ENCODE measurements at regions not wholly inside any gene's neighbourhood (a gene's known extent, or its start where the extent isn't known, plus 50 kb on each side); places are given as distances from the start of the nearest gene placed in this dataset.

DNA sequence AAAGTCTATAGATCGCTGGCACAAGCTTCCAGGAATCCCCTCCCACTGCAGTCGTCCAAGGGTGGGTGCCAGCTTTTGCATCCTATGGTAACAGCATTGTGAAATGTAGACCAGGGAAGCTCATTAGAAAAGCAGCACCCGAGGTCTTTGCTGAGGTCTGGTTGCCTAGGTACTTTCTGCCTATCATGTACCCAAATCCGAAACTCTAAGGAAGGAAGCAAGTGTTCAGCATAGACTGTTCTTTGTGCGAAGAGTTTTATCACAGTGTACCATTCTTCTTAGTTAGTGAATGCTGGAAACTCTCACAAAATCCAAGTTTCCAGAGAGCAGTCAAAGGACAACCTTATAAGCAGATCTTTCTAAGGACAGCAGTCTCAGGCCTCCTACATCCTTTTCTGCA lies 1532.7 kb upstream of the TMEM132C start:
- no peak for FAIRE-seq

GRCh38 chr12:126734710-126735109 lies 1532.3 kb upstream of the TMEM132C start:
- FAIRE-seq = no peak

GRCh38 chr12:126741536-126742240 lies 1525.3 kb upstream of the TMEM132C start:
- FAIRE-seq = no peak

DNA sequence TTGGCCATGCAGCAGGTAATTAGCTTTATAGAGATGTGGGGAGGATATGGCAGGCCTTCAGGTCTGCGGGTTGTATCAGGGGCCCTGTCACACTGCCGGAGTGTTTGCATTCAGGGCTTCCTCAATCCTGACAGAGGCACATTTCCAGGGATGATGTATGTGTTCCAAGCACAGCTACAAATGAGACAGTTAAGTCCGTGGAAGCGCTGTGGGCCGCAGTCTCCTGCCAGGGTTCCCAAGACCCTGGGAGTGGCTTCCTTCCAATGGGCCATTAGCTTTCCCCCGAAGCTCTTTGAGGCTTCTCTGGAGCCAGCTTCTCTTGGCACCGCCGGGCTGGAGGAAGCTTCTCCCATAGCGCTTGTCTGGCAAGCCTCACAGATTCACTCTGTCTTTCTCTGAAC lies 1524.7 kb upstream of the TMEM132C start:
- no peak for FAIRE-seq

- FAIRE-seq = no peak
These were observed 1519.3 kb upstream of the TMEM132C start for GRCh38 chr12:126747530-126748149.

DNA sequence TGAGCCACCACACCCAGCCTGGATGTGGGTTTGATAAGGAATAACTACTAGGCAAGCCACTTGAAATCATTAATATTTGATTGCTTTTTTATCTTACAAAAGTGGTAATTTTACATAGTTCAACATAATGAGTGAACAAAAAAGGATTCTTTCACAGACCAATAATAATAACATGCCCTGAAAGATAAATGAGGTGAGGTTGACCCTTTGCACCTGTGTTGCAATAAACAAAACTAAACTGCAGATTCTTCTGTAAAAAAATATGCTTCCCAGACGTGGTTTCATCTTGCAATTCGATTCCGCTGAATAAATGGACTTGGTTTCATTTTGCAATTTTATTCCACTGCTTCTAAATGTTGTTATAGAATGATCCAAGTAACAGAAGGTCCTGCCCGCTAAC lies 1514.9 kb upstream of the TMEM132C start:
- FAIRE-seq = no peak

DNA sequence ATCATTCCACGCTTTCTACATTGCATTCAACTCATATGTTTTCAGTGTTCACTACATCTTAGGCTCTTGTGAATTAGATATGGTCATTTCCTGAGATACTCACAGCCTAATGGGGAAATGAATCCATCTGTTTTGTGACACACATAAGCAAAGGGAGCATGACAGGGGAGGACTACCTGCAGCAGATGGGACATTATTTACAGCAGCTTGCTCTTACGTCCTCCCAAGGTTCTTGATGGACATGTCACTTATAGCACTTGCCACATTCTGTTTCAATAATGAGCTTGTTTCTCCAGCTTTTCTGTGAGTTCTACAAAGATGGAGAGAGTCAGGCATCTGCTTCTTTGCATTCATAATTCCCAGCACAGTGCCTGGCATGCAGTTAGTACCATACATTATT lies 1509.6 kb upstream of the TMEM132C start:
- FAIRE-seq = no peak

DNA sequence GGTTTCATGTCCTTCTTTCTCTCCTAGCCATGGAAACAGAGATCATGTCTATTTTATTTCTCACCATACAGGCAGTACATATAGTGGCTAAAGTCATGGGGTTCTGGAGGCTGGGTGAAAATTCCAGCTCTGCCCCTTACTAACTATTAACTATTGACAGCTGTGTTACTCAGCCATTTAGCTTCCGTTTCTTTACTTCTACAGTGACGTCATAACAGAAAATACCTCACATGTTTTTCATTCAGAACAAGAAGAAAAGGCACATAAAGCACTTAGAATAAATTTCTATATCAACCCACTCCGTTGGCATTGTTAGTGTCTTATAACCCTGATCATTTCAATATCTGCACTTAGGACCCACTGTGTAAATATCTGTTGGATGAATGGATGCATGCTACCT lies 1506.9 kb upstream of the TMEM132C start:
- no peak for FAIRE-seq

- no peak for FAIRE-seq
These were observed 1505.5 kb upstream of the TMEM132C start for GRCh38 chr12:126761420-126761819.

- no peak for FAIRE-seq
These were observed 1504.8 kb upstream of the TMEM132C start for GRCh38 chr12:126762150-126762549.

DNA sequence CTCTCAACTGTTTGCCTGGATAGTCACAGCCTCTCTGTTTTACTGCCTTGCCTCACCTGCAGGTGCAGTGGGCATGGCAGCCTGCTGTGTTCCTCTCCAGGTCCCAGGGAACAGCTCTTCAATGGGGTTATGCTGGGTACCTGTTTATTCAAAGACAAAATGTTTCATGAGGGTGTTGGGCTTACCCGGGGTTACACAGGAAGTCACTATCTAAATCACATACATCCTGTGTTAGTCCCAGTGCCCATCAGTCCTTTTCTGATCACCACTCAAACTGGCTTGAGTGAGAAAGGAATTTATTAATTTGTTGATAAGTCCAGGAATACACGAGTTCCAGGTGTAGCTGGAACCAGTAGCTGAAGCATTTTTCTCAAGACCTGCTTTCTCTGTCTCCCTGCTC lies 1503.6 kb upstream of the TMEM132C start:
- no peak for FAIRE-seq

GRCh38 chr12:126767334-126767733 lies 1499.6 kb upstream of the TMEM132C start:
- no peak for FAIRE-seq

DNA sequence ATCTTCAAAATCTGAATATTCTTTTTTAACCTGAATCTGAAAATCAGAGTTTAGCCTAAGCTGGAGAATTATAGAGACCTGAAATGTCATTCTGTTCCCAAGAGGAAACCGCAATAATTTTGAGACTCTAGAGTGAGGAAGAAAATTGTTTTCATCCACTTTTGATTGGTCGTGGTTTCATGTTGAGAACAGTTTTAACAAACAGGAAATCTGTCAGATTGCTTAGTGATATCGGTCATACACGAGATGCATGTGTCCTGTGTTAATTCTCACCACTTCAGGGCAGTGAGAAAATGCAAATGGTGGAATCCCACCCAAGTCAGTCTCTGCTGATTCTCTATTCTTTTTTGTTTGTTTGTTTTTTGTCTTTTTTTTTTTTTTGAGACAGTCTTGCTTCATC lies 1498.5 kb upstream of the TMEM132C start:
- FAIRE-seq = no peak

GRCh38 chr12:126770188-126770587 lies 1496.8 kb upstream of the TMEM132C start:
- FAIRE-seq = no peak

- no peak for FAIRE-seq
These were observed 1494.7 kb upstream of the TMEM132C start for GRCh38 chr12:126772171-126772864.

DNA sequence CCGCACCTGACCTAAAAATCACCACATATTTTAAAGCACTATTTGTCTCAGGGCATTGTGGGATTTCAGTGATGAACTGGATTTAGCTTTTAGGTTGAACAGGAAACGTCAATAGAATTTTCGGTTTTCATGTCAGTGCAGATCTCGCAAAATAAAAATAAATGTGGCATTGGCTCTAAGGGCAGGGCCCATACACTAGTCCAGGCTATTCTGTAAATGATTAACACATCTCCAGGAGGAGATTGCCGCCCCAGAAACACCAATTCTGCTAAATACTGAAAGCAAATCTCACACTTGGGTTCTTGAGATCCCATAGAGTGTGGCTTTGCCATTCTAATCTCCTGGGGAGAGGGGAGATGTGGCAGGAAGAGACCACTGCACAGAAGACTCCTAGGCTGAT lies 1494.0 kb upstream of the TMEM132C start:
- FAIRE-seq = no peak

DNA sequence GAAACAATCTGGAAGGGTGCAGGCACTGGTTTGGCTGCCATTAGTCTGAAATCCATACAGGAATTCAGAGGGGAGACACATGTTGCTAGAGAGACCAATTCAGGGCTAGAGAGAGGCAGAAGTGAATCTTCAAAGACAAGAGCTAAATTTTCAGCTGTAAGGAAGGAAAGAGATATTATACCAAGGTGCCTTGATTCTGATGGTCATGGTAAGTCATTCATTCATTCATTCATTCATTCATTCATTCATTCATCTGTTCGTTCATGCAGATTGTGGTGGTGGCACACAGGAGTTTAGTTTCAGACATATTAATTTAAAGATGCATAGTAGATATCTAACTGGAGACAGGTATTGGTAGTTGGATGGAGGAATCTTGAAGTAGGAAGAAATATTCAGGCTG lies 1493.5 kb upstream of the TMEM132C start:
- no peak for FAIRE-seq

- no peak for FAIRE-seq
These were observed 1490.8 kb upstream of the TMEM132C start for GRCh38 chr12:126776026-126776655.

DNA sequence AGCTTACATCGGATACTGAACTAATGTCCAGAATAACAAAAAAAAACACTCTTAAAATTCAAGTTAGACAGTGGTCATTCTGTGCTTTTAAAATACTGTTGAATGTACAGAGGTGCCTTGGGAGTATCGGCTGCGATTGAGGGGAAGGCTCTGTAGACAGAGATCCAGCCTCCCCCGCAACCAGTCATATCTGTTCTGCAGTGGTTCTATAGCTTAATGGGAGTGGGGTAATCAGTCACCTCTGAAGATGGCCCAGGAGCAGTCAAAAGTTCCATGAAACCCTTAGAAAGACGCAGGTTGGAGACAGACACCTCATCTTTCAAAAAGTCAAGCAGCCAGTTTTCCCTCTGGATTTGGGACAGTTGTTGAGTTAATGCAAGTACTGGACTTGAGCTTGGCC lies 1486.6 kb upstream of the TMEM132C start:
- FAIRE-seq = no peak

GRCh38 chr12:126781593-126781992 lies 1485.4 kb upstream of the TMEM132C start:
- FAIRE-seq = no peak

GRCh38 chr12:126782083-126782482 lies 1484.9 kb upstream of the TMEM132C start:
- FAIRE-seq = no peak

GRCh38 chr12:126784328-126784921 lies 1482.5 kb upstream of the TMEM132C start:
- FAIRE-seq = no peak

- no peak for FAIRE-seq
These were observed 1477.0 kb upstream of the TMEM132C start for GRCh38 chr12:126789963-126790362.

All from endometrium (tissue), 2 donors.